IMR-90 (cell line): ENCODE measurements at regions not wholly inside any gene's neighbourhood (a gene's known extent, or its start where the extent isn't known, plus 50 kb on each side); places are given as distances from the start of the nearest gene placed in this dataset.

Experiments
- MAZ ChIP-seq: IDR thresholded peaks from 2 replicates; pipeline ENCODE4 v1.6.1; 2012; ENCODE audit warnings: low read depth, mild to moderate bottlenecking, low read length, improper control_type of control experiment, moderate library complexity, borderline replicate concordance
- POLR2A ChIP-seq: IDR thresholded peaks from 2 replicates; pipeline ENCODE4 v1.6.1; 2012; ENCODE audit warnings: mild to moderate bottlenecking, low read depth, low read length
- RAD21 ChIP-seq: IDR thresholded peaks from 2 replicates; pipeline ENCODE4 v1.6.1; 2012; ENCODE audit warnings: low read length, improper control_type of control experiment
- RFX5 ChIP-seq: IDR thresholded peaks from 2 replicates; pipeline ENCODE4 v1.8.0; 2012; ENCODE audit warnings: low read depth, mild to moderate bottlenecking, low read length, moderate library complexity
- TF ChIP-seq, protein P1 (sequence below): conservative IDR thresholded peaks from 2 replicates; pipeline ENCODE4 v1.5.1; 2012; ENCODE audit warnings: mild to moderate bottlenecking, low read depth, low read length, improper control_type of control experiment

DNA sequence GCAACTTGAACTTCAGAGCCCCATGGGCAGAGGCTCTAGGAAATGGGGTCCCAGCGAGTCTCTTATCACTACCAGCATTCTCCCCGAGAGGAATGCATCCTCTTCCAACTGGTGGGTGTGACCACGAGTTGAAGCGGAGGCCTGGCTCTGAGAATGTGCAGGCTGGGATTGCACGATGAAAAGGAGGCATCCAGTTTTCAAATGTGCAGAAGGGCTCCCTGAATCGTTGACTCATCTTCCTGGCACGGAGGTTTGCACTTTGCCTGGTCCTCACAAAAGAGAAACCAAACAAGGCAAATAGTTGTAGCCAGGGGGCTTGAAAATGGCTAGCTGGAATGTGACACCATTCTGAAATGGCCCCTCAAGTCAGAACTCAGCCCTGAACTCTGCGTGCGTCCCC is 216.7 kb downstream of the GLI2 start:
- TF ChIP-seq, protein P1, sequence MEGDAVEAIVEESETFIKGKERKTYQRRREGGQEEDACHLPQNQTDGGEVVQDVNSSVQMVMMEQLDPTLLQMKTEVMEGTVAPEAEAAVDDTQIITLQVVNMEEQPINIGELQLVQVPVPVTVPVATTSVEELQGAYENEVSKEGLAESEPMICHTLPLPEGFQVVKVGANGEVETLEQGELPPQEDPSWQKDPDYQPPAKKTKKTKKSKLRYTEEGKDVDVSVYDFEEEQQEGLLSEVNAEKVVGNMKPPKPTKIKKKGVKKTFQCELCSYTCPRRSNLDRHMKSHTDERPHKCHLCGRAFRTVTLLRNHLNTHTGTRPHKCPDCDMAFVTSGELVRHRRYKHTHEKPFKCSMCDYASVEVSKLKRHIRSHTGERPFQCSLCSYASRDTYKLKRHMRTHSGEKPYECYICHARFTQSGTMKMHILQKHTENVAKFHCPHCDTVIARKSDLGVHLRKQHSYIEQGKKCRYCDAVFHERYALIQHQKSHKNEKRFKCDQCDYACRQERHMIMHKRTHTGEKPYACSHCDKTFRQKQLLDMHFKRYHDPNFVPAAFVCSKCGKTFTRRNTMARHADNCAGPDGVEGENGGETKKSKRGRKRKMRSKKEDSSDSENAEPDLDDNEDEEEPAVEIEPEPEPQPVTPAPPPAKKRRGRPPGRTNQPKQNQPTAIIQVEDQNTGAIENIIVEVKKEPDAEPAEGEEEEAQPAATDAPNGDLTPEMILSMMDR = no peak
- TF ChIP-seq MAZ (no peak), RFX5 (no peak), POLR2A (no peak), RAD21 (no peak)
